ENCODE measurements at regions not wholly inside any gene's neighbourhood (a gene's known extent, or its start where the extent isn't known, plus 50 kb on each side); places are given as distances from the start of the nearest gene placed in this dataset.
A peak's percentile ranks its signal among the peaks of the same experiment; 100 is the strongest.

DNA sequence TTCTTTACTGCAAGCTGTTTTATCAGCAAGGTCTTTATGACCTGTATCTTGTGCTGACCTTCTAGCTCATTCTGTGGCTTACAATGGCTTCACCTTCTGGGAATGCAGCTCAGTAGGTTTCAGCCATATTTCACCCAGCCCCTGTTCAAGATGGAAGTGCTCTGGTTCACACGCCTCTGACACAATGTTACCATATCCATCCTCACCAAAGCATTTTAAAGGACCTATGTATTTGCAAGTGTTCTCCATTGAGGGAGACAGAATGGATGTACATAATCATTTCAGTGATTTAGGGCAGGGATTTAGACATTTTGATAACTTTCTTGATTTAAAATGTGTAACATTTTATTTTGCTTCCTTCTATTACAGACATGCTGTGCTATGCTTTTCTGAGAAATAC lies 182.3 kb upstream of the FN1 start (continued):
- TF ChIP-seq YY1 (IDR thresholded peaks at IDR 0.05; ENCODE audit: insufficient read depth, insufficient replicate concordance, low read depth, low read length) (peak; percentile 22), ZNF224 (CRISPR knock-in tag; IDR thresholded peaks at IDR 0.05) (0 out of 2 replicates have a peak, but pooled peaks have one; percentile 2), TEAD3 (CRISPR knock-in tag; optimal IDR thresholded peaks at IDR 0.05; ENCODE audit: borderline replicate concordance) (peak; percentile 33), FOSL2 (CRISPR knock-in tag; IDR thresholded peaks at IDR 0.05) (0 out of 2 replicates have a peak, but pooled peaks have one; percentile 6)

DNA sequence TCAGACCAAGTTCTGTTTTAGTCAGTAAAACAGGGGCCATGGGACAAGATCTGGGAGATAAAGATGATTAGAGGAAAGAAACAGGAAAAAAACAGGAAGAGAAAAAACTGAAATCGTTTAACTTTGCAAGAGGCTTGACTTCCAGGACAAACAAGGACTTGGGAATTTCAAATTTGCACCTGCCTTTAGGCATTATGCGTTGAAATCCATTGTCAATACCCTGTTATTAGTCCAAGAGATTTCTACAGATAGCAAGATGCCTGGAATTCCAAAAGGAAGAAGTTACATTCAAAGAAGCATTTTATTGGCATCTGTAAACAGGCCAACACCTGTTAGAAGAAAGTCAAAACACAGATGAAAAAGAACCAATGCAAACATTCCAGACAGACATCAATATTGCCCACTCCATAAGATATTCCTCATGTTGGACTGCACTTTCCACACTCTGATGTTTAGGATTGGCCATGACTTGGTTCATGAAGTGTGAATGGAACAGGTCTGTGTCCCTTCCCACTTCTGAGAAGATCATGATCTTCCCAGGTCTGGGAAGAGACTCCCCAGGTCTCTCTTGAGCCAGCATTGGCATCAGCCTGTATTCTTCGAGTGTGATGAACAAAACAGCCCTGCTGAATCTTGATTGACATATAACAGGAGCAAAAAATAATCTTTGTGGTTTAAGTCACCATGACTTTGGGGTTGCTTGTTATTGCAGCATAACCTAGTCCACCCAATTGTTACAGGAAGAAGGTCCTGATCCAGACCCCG lies 181.4 kb upstream of the FN1 start:
- no peak overlapping the region; a peak in 1 of 6 replicates for H3K4me3 ChIP-seq (replicated peaks in 1 of 3; ENCODE audit: insufficient read depth in 1 of 3, low read depth in 2 of 3, low read length in 3 of 3)
- no peak overlapping the region for H2AFZ ChIP-seq (ENCODE audit: low read length)
- peak overlapping the region; percentile 90 for H3K27ac ChIP-seq (ENCODE audit: extremely low read length, insufficient read depth, low read length)
- H3K4me2 ChIP-seq (ENCODE audit: low read depth, low read length), result peak overlapping the region; percentile 36
- ATAC-seq, result peak; percentile 68
- ChIA-PET CTCF (ENCODE audit: low intra/inter-chr PET ratio, low total read pairs) (no interaction called here), POLR2A (interaction anchor here (3.2 kb wide), 1 partner anchor 64 kb away, joined by 13 read pairs; no protein-coding TSS in a partner anchor)
- DNase-seq (ENCODE audit: low spot score), result peak; percentile 98
- WGBS (ENCODE audit: low lambda C conversion rate), result 44% methylated on average over 4 of the region's 4 CpGs
- peaks cover 91% of the 10 kb centered on the region for H3K4me1 ChIP-seq (ENCODE audit: insufficient read depth, low read length)
- no peaks in the 10 kb centered on the region for H3K27me3 ChIP-seq (ENCODE audit: control insufficient read depth in 1 of 2, insufficient read depth in 2 of 2, low read length in 2 of 2)
- no peaks in the 10 kb centered on the region for H4K20me1 ChIP-seq (ENCODE audit: insufficient read depth, low read length)
- no TSS peak for BruUV-seq (replicated peaks)
- H3K9me3 ChIP-seq (ENCODE audit: low read length), result no peaks in the 10 kb centered on the region
- no peaks in the 10 kb centered on the region for H3K79me2 ChIP-seq (ENCODE audit: insufficient read depth, low read length)
- no peaks in the 10 kb centered on the region for H3K36me3 ChIP-seq (replicated peaks in 1 of 2; ENCODE audit: control insufficient read depth in 1 of 2, insufficient read depth in 2 of 2, low read length in 2 of 2)
- intact Hi-C loops (cut with micrococcal nuclease; ENCODE audit: unreplicated experiment) (loop anchor here (2.0 to 5.0 kb wide), 2 partner anchors 180 to 200 kb away; partner anchors contain the start of gene FN1), in situ Hi-C loops (cut with HindIII; ENCODE audit: extremely low pct_ligation_motif_present, low pct_unique_long_range_greater_than_20kb) (loop anchor here (5.0 kb wide), 2 partner anchors 65 to 185 kb away; no protein-coding TSS in a partner anchor)
- FAIRE-seq, result peak; percentile 71
- H3K9ac ChIP-seq (ENCODE audit: insufficient read depth, low read depth, low read length), result peak overlapping the region; percentile 59
- TF ChIP-seq, protein P1, sequence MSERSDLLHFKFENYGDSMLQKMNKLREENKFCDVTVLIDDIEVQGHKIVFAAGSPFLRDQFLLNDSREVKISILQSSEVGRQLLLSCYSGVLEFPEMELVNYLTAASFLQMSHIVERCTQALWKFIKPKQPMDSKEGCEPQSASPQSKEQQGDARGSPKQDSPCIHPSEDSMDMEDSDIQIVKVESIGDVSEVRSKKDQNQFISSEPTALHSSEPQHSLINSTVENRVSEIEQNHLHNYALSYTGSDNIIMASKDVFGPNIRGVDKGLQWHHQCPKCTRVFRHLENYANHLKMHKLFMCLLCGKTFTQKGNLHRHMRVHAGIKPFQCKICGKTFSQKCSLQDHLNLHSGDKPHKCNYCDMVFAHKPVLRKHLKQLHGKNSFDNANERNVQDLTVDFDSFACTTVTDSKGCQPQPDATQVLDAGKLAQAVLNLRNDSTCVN (CRISPR knock-in tag; IDR thresholded peaks at IDR 0.05; ENCODE audit: borderline replicate concordance), result no peak
- TF ChIP-seq SNAPC2 (CRISPR knock-in tag; IDR thresholded peaks at IDR 0.05), result no peak; the same call in none of the 2 replicates
- no peak for TF ChIP-seq ZNF570 (CRISPR knock-in tag; IDR thresholded peaks at IDR 0.05; ENCODE audit: borderline replicate concordance)
- TF ChIP-seq MATR3 (CRISPR knock-in tag; IDR thresholded peaks at IDR 0.05), result no peak
- TF ChIP-seq ZNF598 (CRISPR knock-in tag; IDR thresholded peaks at IDR 0.05; ENCODE audit: borderline replicate concordance), result no peak
- TF ChIP-seq, protein P2, sequence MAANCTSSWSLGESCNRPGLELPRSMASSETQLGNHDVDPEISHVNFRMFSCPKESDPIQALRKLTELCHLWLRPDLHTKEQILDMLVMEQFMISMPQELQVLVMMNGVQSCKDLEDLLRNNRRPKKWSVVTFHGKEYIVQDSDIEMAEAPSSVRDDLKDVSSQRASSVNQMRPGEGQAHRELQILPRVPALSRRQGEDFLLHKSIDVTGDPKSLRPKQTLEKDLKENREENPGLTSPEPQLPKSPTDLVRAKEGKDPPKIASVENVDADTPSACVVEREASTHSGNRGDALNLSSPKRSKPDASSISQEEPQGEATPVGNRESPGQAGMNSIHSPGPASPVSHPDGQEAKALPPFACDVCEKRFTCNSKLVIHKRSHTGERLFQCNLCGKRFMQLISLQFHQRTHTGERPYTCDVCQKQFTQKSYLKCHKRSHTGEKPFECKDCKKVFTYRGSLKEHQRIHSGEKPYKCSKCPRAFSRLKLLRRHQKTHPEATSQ (CRISPR knock-in tag; IDR thresholded peaks at IDR 0.05; ENCODE audit: borderline replicate concordance), result peak; percentile 95; the same call in 1 of the 2 replicates
- TF ChIP-seq, protein P3, sequence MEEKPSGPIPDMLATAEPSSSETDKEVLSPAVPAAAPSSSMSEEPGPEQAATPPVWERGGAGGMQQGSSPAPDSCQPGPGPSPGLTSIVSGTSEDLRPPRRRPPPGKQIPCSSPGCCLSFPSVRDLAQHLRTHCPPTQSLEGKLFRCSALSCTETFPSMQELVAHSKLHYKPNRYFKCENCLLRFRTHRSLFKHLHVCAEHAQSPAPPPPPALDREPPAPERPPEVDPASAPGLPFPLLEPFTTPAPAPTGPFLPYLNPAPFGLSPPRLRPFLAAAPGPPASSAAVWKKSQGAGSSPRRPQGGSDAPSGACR (CRISPR knock-in tag; IDR thresholded peaks at IDR 0.05), result no peak
- TF ChIP-seq, protein P4, sequence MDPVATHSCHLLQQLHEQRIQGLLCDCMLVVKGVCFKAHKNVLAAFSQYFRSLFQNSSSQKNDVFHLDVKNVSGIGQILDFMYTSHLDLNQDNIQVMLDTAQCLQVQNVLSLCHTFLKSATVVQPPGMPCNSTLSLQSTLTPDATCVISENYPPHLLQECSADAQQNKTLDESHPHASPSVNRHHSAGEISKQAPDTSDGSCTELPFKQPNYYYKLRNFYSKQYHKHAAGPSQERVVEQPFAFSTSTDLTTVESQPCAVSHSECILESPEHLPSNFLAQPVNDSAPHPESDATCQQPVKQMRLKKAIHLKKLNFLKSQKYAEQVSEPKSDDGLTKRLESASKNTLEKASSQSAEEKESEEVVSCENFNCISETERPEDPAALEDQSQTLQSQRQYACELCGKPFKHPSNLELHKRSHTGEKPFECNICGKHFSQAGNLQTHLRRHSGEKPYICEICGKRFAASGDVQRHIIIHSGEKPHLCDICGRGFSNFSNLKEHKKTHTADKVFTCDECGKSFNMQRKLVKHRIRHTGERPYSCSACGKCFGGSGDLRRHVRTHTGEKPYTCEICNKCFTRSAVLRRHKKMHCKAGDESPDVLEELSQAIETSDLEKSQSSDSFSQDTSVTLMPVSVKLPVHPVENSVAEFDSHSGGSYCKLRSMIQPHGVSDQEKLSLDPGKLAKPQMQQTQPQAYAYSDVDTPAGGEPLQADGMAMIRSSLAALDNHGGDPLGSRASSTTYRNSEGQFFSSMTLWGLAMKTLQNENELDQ (CRISPR knock-in tag; IDR thresholded peaks at IDR 0.05; ENCODE audit: borderline replicate concordance), result no peak
- TF ChIP-seq, protein P5, sequence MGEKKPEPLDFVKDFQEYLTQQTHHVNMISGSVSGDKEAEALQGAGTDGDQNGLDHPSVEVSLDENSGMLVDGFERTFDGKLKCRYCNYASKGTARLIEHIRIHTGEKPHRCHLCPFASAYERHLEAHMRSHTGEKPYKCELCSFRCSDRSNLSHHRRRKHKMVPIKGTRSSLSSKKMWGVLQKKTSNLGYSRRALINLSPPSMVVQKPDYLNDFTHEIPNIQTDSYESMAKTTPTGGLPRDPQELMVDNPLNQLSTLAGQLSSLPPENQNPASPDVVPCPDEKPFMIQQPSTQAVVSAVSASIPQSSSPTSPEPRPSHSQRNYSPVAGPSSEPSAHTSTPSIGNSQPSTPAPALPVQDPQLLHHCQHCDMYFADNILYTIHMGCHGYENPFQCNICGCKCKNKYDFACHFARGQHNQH (CRISPR knock-in tag; IDR thresholded peaks at IDR 0.05), result peak; percentile 80; the same call in 1 of the 2 replicates
- TF ChIP-seq NFIC (IDR thresholded peaks at IDR 0.05; ENCODE audit: low read length), result peak; percentile 100

Measured in HepG2 (cell line).